HG02610 (cell line): ENCODE measurements at regions not wholly inside any gene's neighbourhood (a gene's known extent, or its start where the extent isn't known, plus 50 kb on each side); places are given as distances from the start of the nearest gene placed in this dataset.

Experiments
- ATAC-seq: cut with Tn5 transposase; IDR thresholded peaks from one replicate; pipeline ENCODE4 v1.9.1; 2021; ENCODE audit warnings: mild to moderate bottlenecking, moderate library complexity; ENCODE audit not compliant: unreplicated experiment

GRCh38 chr14:98605043-98605442 lies 667.0 kb downstream of the BCL11B start:
- no peak for ATAC-seq

- no peak for ATAC-seq
Observed at GRCh38 chr14:98606041-98606640, 665.9 kb downstream of the BCL11B start.

- ATAC-seq, result no peak
Observed at GRCh38 chr14:98606816-98607215, 665.2 kb downstream of the BCL11B start.

DNA sequence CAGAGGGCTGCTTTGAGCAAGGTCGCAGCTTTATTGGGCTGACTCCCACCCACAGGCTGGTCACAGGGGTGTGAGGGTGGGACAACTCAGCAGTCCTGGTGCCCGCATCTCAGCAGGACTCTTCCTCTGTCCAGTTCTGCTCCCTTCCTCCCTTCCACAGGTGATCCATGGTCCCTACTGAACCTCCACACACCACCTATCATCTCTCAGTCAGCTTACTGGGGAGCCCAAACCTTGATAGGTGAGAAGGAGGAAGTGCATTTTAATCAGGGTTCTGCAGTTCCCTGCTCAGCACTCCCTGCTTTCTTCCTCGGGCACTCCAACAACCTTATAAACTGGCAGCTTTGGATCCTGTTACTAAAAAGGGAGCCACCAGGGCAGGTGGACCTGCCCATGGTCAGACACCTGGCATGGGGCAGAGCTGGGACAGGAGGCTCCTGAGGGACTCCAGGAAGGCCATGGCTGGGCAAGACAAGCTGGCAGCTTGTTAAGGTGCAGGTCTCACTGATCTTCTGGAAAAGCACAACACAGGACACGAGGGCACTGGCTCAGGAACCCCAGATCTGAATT lies 664.6 kb downstream of the BCL11B start:
- no peak for ATAC-seq

DNA sequence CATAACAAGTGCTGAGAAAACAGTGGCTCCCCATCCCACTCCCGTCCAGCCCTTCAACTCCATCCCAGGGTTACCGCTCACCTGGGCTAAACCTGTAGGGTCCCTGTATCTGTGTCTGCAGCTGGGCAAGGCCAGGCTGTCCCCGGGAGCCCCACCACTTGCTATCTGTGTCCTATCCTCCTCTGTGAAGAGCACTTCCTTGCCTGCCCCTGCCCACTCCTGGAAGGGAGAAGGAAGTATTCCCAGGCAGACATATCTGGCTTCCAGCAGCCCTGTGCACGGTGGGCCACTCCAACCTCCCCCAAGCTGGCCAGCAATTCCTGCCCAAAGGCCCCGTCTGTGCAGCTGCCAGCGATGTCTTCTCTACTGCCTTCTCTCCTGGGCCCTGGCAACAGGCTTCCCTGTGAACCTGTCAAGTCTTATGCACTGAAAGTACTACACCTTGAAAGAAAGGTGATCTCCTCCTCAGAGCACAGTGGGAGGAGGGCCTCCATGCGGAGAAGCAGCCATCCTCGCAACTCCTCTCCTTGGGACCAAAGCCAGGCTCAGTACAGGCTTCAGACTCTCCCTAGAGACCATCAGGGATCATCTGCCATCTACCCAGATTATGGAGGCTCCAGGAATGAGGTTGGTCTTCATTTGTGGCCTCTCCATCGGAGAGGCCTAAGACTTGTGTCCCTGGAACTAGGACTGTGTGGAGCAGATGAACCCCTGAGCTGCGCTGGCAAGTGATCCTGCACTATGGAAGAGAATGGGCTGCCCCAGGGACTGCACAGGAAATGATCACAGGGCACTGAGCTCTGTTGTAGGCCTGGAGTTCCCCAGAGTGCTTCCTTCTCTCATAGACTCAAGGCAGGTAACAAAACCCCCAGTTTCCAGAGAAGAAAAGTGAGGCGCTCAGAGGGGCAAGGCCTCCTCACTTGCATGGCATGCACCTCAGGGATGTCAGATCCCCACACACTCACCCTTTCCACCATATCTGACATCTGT lies 663.6 kb downstream of the BCL11B start:
- no peak for ATAC-seq

- ATAC-seq, result no peak
Observed at GRCh38 chr14:98612434-98613200, 659.4 kb downstream of the BCL11B start.

DNA sequence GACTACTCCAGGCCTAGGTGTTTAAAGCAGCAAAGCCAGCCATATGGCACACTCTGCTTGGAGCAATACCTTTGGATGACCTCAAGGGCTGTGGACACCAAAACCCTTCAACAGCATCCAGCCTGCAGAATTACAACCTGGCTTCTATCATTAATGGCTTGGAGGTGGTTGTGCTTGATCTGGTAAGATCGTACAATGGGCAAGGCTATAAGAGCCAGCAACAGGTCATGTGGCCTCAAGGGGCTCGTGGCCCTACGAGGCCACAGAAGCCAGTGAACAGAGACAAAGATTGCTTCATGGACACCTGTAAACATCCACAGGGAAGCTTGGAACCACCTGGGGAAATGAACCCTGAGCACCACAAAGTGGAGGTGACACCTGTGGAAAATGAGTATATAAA lies 657.3 kb downstream of the BCL11B start:
- no peak for ATAC-seq

GRCh38 chr14:98622208-98623051 lies 649.6 kb downstream of the BCL11B start:
- ATAC-seq, result no peak

DNA sequence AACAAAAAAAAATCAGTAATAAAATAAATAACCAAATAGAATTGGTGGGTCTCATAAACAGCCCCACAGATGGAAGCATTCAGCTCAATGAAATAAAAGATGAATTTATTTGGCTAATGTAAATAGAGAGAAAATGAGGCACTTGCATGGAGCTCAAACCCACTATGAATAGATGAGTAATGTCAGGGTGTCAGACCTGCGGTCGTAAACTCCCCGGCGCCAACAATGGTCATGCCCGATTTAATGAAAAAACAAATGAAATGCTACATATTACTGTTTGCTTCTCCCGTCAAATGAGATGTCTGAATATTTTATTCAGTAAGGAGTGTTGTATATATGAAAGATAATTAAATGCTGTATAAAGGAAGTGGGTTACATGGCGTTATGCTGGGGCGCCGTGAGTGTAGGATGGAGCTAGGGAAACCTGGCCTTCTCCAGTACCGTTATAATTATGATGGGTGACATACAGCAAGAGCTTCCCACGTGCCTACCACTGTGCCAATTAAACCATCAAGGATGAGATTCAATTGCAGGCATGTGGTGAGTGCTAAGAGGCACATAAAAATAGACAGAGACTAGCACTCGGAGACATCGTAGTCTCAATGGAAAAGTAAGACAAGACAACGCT lies 648.1 kb downstream of the BCL11B start:
- ATAC-seq, result no peak

DNA sequence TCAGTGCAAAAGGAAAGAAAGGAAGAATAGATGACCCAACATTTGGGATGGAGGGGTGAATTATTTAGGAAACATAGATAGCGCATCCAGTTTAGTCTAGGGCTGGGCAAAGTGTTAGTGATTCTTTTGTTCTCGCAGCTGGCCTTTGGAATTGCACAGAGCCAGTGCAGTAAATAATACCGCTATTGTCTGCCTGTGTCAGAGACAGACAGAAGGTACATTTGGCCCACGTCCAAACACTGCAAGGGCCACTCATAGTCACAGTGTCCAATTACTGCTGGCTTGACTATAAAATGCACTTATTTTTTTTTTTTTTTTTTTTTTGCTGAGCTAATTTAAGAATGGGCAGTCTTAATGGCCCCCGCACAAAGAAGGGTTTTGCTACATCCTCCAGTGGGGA lies 638.6 kb downstream of the BCL11B start:
- ATAC-seq, result no peak

GRCh38 chr14:98634043-98634820 lies 637.8 kb downstream of the BCL11B start:
- no peak for ATAC-seq

DNA sequence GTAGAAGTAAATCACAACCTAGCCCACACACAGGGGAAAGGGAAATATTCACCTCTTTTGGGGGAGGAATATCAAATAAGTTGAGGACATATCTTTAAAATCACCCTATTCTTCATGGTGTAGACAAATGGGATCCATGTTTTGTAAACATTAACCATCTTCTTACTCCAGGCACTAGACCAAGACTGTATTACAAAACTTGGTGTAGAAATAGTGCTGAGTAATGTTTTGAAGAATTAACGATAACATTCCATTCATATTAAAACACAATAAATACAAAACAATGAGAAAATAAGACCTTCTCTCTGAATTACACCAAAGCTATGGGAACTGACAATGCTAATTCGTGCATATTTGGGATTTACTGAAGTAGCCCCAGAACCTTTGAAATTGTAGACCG lies 633.6 kb downstream of the BCL11B start:
- no peak for ATAC-seq

DNA sequence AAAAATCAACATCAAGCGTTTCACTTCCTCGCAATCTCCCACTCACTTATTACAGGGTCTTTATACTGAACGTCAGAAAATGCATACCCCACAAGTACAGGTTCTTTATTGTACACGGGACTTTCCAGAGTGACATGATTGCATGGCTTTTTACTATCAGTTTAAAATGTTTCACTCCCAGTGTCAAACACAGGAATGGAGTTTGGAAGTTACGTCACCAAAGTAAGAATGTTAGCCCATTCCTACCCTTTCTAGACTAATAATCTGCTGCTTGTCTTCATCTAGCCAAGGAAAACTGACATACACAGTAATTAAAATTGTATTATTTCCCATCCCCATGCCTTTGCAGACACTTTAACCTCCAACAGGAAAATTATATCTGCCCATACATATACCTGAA lies 624.2 kb downstream of the BCL11B start:
- no peak for ATAC-seq

GRCh38 chr14:98651037-98651436 lies 621.0 kb downstream of the BCL11B start:
- ATAC-seq, result no peak

- no peak for ATAC-seq
Observed at GRCh38 chr14:98665007-98665406, 607.0 kb downstream of the BCL11B start.

- no peak for ATAC-seq
Observed at GRCh38 chr14:98666545-98666944, 605.5 kb downstream of the BCL11B start.

DNA sequence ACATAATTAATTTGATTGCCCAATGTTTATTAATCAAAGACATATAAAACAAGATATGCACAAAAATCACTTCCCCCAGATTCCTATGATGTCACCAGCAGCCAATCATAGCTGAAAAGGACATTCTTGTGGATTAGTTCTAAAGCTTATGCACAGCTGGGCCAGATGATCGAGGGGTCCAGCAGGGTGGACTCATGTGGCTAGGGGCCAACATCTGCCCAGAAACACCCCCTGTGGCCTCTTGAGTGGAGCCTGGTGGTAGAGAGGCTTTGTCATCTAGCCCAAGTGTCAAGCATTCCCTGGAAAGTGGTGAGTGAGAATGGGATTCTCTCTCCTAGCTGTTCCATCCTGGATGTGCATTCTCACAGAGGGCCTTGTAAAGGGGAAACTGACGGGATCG lies 590.0 kb downstream of the BCL11B start:
- no peak for ATAC-seq

DNA sequence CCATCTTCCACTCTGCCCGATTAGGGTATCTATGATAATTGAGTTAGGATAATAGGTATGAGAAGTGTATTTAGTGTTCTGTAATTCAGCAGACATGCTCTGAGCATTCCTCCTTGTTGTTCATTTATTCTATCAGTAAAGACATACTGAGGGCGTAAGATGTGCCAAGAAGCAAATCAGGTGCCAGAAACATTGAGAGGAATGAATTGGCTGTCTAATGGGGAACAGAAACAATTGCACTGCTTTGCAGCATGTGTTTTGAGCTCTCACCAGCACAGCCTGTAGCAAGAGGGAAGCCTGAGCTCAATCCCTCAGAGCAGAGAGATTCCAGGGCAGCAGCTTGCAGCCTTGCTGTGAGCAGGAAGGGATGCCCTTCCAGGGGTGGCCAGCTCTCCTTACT lies 589.3 kb downstream of the BCL11B start:
- no peak for ATAC-seq

DNA sequence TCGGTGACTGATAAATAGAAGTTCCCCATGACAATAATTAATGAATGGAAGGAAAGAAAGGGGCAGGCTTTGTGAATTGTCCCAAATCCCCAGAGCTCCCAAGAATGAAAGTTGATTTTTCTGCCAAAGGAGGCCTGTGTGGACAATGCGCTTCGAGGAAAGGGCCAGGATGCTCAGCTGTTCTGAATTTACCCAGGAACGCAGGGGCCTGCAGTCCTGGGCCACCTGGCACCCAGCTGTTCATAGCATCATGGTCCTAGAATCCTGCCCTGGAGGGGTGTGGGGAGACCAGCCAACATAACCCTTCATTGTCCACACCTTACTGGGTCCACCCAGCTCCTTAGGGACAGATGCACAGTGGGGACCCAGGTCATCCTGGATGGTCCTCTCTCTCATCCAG lies 587.5 kb downstream of the BCL11B start:
- ATAC-seq, result no peak
